GM18499 (cell line): ENCODE measurements at regions not wholly inside any gene's neighbourhood (a gene's known extent, or its start where the extent isn't known, plus 50 kb on each side); places are given as distances from the start of the nearest gene placed in this dataset.
"Not testable (repeated sequence)": the region's sequence is repeated elsewhere in the genome, so short reads cannot be mapped to it uniquely, and the experiment has no call there.

Source experiments
- ATAC-seq: cut with Tn5 transposase; IDR thresholded peaks from one replicate; pipeline ENCODE4 v1.9.1; 2021; ENCODE audit warnings: moderate number of reproducible peaks; ENCODE audit not compliant: insufficient read depth, unreplicated experiment

DNA sequence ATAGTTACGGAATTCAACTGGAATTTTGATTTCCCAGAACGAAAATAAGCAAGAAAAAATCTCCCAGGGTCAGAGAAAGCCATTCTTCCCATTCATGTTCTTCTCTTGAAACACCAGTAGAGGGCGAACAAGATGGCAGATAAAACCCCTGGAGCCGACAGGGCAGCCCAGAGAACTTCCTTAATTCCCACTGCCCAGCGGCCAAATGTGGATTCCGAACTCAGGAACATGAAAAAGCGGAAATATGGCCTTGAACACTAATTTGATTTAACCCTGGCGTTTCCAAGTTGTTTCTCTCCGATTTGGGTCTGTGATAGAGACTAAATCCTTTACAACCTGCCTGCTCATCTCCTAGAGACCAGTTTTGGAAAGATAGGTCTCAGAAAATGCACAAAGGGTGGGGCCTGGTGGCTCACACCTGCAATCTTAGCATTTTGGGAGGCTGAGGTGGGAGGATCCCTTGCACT lies 100.7 kb upstream of the WAC start:
- no peak for ATAC-seq

DNA sequence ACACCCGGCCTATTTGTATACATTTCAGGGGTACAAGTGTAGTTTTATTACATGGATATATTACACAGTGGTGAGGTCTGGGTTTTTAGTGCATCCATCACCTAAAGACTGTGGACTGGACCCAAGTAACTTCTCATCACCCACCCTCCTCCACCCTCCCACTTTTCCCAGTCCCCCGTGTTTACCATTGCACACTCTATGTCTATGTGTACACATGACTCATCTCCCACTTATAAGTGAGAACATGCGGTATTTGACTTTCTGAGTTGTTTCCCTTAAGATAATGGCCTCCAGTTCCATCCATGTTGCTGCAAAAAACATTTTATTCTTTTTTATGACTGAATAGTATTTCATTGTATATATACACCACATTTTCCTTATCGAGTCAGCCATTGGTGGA lies 98.9 kb upstream of the WAC start:
- ATAC-seq: no peak

DNA sequence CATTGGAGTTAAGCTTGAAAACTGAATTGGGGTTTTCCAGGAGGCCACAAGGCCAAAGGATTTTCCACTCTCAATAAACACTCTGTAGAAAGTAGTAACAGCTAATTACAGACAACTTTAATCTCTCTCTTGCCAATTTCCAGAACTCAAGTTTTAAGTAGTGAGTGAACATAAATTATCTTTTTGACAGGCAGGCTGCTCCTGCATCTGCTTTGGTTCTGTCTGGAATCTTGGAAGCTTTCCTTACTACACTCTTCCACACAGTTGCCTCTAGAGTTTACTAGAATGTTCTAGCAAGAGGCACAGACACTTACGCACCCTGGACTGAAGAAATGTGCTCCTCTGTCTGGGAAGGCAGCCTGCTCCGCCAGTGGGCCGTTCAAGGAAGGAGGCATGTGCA lies 90.5 kb upstream of the WAC start:
- no peak for ATAC-seq

- no peak for ATAC-seq
Observed at GRCh38 chr10:28444031-28444430, 88.9 kb upstream of the WAC start.

GRCh38 chr10:28445516-28445915 lies 87.4 kb upstream of the WAC start:
- ATAC-seq: no peak

DNA sequence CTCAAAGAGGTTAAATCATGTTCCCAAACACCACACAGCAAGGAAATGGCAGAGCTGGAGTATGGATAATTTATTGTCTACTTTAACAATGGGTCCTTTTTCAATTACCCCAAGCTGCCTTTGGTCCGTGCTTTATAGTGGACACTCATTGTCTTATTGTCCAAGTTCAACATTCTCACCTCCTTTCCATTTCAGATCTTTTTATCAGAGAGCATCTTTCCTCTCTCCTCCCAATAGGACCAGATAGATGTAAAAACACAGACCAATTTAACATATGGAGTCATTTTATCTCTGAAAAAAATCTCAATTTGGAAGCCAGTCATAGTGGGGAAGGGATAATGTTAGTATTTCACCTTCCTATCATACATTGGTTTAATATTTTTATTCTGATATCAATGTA lies 83.5 kb upstream of the WAC start:
- no peak for ATAC-seq

DNA sequence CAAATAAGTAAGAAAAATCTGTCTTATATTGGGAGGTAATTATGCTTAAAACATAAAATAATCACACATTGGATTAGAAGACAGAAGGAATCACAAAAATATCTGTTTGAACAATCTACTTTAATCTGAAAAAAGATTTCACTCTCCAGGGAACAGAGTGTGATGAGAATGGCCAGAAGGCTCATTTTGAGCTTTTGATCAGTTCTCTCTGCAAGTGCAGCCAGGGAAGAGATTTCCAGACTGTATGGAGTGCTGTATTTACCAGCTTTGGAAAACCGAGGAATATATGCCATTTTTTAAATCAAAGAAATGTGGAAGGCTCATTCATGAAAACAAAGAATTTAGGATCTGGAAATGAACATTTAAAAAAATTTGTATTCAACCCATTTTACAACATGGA lies 83.0 kb upstream of the WAC start:
- ATAC-seq: no peak

- ATAC-seq: no peak
Observed at GRCh38 chr10:28453926-28454325, 79.0 kb upstream of the WAC start.

DNA sequence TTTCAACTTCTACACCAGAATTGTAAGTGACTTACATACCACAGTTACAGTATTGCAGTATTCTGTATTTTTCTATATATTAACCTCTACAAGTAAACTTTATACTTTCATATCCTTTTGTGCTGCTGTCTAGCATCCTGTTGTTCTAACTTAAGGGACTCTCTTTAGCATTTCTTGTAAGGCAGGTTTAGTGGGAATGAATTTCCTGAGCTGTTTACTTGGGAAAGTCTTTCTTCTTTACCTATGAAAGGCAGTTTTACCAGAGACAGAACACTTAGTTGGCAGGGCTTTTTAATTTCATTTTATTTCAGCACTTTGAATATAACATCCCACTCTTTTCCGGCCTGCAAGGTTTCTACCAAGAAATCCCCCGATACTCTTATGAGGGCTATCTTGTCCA lies 75.8 kb upstream of the WAC start:
- ATAC-seq: no peak

DNA sequence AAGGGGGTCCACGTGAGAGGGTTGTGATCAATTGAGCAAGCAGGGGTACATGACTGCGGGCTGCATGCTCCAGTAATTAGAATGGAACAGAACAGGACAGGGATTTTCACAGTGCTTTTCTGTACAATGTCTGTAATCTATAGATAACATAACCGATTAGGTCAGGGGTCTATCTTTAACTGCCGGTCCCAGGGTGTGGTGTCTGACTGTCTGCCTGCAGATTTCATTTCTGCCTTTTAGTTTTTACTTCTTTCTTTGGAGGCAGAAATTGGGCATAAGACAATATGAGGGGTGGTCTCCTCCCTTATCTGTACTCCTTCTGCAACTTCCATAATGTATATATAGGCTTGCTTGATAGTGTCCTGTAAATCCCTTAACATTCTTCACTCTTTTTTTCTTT lies 75.0 kb upstream of the WAC start:
- not testable (repeated sequence) for ATAC-seq

GRCh38 chr10:28459453-28460144 lies 73.3 kb upstream of the WAC start:
- no peak for ATAC-seq

DNA sequence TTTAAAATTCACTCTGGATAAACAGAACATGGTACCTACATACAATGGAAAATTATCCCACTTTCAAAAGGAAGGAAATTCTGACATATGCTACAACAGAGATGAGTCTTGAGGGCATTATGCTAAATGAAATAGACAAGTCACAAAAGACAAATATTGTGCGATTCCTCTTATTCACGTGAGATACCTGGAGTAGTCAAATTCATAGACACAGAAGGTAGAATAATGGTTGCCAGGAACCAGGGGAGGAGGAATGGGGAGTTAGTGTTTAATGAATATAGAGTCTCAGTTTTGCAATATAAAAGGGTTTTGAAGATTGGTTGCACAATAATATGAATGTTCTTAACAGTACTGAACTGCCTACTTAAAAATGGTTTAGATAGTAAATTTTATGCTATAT lies 69.8 kb upstream of the WAC start:
- no peak for ATAC-seq

GRCh38 chr10:28463676-28464395 lies 69.1 kb upstream of the WAC start:
- no peak for ATAC-seq

DNA sequence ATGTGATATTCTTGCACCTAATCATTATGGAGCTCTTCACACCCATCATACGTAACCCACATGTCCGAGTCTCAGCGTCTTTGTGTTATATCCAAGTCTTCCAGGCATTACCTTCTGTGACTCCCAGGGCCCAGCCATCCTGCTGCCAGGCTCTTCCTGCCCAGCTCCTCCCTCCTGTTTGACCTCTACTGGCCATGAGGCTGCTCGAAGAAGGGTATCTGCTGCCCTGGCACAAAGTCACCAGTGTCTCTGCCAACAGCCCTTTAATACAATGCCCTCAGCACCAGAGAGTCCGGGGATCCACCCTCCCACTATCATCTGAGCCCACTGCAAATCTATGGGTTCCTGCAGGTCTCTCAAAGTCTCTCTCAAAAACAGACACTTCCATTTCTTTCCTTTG lies 65.3 kb upstream of the WAC start:
- no peak for ATAC-seq

DNA sequence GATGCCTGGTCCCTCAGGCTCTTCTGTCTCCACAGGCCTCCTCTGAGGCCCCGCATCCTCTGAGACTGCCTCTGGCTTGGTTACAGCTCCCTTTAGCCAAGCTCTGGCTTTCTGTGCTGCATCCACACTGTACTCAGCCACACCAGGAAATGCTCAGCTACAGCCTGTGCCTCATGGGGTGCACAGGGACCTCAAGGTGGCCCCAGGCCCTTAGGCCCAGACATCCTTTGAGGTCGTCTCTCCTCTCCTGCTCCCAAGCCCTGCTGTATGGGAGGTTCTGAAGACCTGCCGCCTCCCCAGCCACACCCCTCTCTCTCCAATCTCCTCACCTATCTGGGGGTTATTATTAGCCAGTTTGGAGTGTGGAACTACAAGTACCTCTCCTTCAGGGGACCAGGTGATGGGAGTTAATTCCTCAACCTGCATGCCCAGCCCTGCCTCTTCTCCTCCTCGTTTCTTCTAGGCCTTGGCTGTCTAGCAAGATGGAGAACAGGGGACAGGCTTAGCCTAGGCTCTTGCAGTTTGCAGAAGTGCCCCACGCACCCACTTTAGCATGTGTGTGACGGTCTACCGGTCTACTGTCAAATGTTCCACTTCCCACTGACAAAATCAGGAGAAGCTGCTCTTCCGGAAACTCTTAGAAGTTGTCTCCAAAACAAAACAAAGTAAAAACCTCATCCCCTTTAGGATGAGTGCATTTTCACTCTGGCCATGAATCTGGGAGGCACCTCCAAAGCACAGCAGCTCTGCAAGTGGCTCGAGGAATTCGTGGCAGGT lies 64.0 kb upstream of the WAC start:
- ATAC-seq: no peak

DNA sequence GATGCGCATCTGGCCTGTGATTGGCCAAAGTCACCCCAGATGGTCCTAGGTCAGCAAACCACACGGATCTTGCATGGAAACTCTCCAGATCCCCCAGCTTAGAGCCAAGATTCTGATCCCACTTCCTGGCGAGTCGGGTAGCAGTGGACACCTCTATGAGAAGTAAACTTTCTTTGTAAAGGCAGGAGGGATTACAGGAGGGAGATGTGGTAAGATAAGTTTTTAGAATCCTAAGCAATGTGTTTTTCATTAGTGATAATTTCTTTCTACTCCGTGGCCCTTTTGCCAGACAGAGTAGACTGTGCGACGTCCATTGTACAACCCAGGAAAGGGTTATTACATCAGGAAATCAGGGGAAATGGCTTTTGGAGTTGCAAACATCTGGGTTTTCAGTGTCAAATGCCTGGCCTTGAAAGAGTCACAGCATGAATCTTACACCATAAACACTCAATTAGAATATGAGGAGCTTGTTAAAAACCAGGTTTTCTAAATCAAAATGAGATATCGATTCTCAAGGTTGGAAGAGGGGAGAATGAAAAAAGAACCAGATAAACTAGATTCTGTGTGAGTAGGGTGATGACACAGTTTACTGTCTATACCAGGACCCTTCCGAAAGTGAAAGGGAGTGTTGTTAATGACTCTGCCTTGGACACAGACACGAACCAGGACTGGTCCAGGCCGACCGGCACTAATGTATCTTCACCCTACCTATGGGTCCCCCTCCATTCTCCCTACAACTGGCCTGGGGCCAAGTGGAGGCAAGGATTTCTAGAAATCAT lies 61.9 kb upstream of the WAC start:
- no peak for ATAC-seq

DNA sequence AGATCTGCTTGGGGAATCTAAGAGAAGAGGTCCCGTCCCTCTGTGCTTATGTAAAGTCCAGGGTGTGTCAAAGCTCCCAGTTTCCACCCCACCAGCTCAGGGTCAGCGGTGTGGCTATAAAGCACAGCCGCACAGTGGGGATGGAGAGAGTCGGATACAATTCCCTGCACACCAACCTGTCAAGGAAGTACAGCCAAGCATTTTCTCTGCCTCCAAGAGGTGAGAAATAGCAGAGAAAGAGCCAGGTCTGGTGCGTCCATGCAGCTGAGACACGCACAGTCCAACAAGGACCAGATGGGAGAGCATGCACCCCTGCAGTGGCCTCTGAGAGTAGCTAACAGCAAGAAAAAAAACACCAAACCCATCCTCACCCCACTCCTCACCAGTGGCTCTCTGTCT lies 61.3 kb upstream of the WAC start:
- ATAC-seq: no peak

DNA sequence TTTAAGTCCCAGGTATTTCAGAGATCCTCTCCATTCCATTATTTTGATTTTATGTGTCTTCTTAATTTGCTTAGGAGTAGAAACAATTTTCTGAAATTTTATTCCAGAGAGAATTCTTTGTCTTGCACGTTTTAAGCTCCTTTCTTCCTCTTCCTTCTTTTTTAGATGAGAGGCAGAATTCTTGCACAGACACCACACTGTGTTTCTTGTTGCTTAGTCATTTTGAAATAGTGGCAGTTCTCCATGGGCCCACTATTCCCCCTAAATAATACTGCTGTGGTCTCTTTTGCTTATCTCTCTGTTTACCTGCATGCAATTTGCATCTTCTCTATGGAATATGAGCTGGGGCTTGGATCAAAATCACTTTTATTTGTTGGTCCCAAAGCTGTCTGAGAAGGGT lies 54.3 kb upstream of the WAC start:
- ATAC-seq: no peak

DNA sequence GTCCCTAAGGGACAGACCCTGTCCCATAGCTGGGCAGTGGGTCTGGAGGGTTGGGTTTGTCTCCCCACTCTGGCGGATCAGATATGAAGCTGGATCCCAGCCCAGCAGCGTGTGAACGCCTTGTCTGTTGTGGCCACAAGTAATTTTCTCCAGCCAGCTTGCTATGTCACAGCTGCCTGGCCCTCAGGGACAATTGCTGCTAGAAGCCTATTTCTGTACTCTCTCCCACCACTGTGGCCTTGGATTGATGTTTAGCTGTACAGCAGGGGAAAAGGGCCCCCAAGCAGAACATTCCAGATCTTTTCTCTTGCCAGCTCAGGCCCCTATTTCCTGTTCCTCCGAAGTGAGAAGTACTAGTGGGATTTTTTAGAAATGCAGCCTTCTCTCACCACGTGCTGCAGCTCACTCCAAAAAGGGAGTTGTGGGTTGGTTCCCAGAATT lies 53.5 kb upstream of the WAC start:
- no peak for ATAC-seq

GRCh38 chr10:28479927-28480627 lies 52.8 kb upstream of the WAC start:
- no peak for ATAC-seq
